ENCODE measurements at regions not wholly inside any gene's neighbourhood (a gene's known extent, or its start where the extent isn't known, plus 50 kb on each side); places are given as distances from the start of the nearest gene placed in this dataset.

DNA sequence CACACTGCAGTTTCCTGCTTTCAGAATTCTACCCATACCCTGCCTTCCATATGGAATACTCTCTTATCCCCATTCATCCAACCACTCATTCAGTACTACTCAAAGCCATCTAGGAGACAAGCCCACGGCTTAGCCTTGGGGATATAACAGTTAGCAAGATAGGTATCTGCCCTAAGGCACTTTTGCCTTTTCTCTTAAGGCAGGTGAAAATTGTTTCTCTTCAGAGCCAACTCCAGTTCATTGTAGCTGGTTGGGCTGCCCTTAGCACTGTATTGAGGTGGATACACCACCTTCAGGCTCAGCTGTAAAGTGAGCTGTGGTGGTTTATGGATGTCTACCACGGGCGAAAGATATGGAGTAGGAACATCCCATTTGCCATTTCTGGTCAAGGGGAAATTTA lies 729.7 kb upstream of the TBX3 start:
- no peak for DNase-seq (ENCODE audit: low read depth in 2 of 2)
- Histone ChIP-seq H3K9me3 (ENCODE audit: control insufficient read depth, insufficient read depth, low read depth, low read length) (no peaks in the 10 kb centered on the region), H3K4me1 (ENCODE audit: control insufficient read depth, extremely low read depth, insufficient read depth, low read length) (no peaks in the 10 kb centered on the region), H3K79me2 (ENCODE audit: control insufficient read depth, insufficient read depth, low read length) (no peaks in the 10 kb centered on the region), H3K9ac (ENCODE audit: insufficient read depth, low read length) (no peak overlapping the region), H2AFZ (ENCODE audit: low read length) (no peak overlapping the region), H3K36me3 (ENCODE audit: control insufficient read depth, insufficient read depth, low read length) (no peaks in the 10 kb centered on the region), H3K4me2 (ENCODE audit: extremely low read depth, insufficient read depth, low read length) (no peak overlapping the region), H4K20me1 (ENCODE audit: control insufficient read depth, extremely low read depth, insufficient read depth, low read length) (no peaks in the 10 kb centered on the region), H3K27ac (ENCODE audit: insufficient read depth, low read length) (no peak overlapping the region), H3K27me3 (ENCODE audit: control insufficient read depth, insufficient read depth, low read length) (no peaks in the 10 kb centered on the region), H3K4me3 (replicated peaks in 1 of 4; ENCODE audit: control extremely low read depth in 1 of 4, insufficient read depth in 1 of 4, low read depth in 3 of 4, low read length in 4 of 4) (no peak overlapping the region)
- TF ChIP-seq, protein P1, sequence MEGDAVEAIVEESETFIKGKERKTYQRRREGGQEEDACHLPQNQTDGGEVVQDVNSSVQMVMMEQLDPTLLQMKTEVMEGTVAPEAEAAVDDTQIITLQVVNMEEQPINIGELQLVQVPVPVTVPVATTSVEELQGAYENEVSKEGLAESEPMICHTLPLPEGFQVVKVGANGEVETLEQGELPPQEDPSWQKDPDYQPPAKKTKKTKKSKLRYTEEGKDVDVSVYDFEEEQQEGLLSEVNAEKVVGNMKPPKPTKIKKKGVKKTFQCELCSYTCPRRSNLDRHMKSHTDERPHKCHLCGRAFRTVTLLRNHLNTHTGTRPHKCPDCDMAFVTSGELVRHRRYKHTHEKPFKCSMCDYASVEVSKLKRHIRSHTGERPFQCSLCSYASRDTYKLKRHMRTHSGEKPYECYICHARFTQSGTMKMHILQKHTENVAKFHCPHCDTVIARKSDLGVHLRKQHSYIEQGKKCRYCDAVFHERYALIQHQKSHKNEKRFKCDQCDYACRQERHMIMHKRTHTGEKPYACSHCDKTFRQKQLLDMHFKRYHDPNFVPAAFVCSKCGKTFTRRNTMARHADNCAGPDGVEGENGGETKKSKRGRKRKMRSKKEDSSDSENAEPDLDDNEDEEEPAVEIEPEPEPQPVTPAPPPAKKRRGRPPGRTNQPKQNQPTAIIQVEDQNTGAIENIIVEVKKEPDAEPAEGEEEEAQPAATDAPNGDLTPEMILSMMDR (conservative IDR thresholded peaks at IDR 0.05 in 1 of 2, IDR thresholded peaks at IDR 0.05 in 1 of 2; ENCODE audit: low read depth in 1 of 2, low read length in 2 of 2), result no peak
- TF ChIP-seq EZH2 (IDR thresholded peaks at IDR 0.05; ENCODE audit: low read length, missing control alignments), result no peak

DNA sequence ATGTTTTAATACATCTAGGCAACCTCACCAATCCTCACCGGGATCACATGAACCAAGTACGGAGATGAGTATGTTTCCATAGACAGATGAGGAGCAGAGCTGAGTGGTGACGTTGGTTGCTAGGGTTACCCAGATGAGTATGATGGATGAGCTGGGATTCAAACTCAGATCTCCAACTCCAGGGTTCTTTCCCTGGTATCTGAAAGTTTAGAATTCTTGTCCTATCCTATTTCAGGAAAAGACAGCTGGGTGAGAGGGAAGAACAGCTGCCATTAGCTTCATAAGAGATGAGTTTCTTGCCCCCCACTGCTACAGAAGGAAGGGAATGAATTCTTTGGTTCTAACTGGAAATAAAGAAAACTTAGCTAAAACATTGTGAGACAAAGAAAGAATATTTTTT lies 728.9 kb upstream of the TBX3 start:
- H3K79me2 ChIP-seq (ENCODE audit: control insufficient read depth, insufficient read depth, low read length), result no peaks in the 10 kb centered on the region
- H3K4me2 ChIP-seq (ENCODE audit: extremely low read depth, insufficient read depth, low read length), result no peak overlapping the region
- no peaks in the 10 kb centered on the region for H3K4me1 ChIP-seq (ENCODE audit: control insufficient read depth, extremely low read depth, insufficient read depth, low read length)
- no peak overlapping the region for H3K4me3 ChIP-seq (replicated peaks in 1 of 4; ENCODE audit: control extremely low read depth in 1 of 4, insufficient read depth in 1 of 4, low read depth in 3 of 4, low read length in 4 of 4)
- no peaks in the 10 kb centered on the region for H3K36me3 ChIP-seq (ENCODE audit: control insufficient read depth, insufficient read depth, low read length)
- H3K9me3 ChIP-seq (ENCODE audit: control insufficient read depth, insufficient read depth, low read depth, low read length), result no peaks in the 10 kb centered on the region
- no peak overlapping the region for H3K27ac ChIP-seq (ENCODE audit: insufficient read depth, low read length)
- H3K9ac ChIP-seq (ENCODE audit: insufficient read depth, low read length), result no peak overlapping the region
- TF ChIP-seq EZH2 (IDR thresholded peaks at IDR 0.05; ENCODE audit: low read length, missing control alignments), result no peak
- TF ChIP-seq, protein P1 (conservative IDR thresholded peaks at IDR 0.05 in 1 of 2, IDR thresholded peaks at IDR 0.05 in 1 of 2; ENCODE audit: low read depth in 1 of 2, low read length in 2 of 2), result no peak
- no peak overlapping the region for H2AFZ ChIP-seq (ENCODE audit: low read length)
- no peaks in the 10 kb centered on the region for H3K27me3 ChIP-seq (ENCODE audit: control insufficient read depth, insufficient read depth, low read length)
- DNase-seq (ENCODE audit: low read depth in 2 of 2), result no peak
- H4K20me1 ChIP-seq (ENCODE audit: control insufficient read depth, extremely low read depth, insufficient read depth, low read length), result no peaks in the 10 kb centered on the region

DNA sequence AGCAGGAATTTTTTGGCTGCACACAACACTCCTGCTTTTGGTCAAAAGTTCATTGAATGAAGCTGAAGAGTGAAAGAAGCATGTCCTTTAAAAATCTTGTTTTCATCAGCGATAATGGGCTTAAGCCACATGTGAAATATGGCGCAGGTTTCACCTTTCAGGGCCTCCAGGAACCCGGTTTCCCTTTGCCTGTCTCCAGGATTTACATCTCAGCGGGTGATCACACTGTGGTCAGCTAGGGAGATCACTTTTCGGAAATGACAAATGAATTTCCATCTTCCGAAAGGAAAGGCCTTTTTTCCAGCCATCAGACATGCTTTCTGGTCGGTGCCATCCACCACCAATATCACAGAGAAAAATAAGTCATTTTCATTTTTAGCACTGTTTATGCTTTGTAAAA lies 727.1 kb upstream of the TBX3 start:
- no peak overlapping the region for H3K27ac ChIP-seq (ENCODE audit: insufficient read depth, low read length)
- H3K4me1 ChIP-seq (ENCODE audit: control insufficient read depth, extremely low read depth, insufficient read depth, low read length), result no peaks in the 10 kb centered on the region
- no peaks in the 10 kb centered on the region for H3K27me3 ChIP-seq (ENCODE audit: control insufficient read depth, insufficient read depth, low read length)
- no peak for TF ChIP-seq EZH2 (IDR thresholded peaks at IDR 0.05; ENCODE audit: low read length, missing control alignments)
- TF ChIP-seq, protein P1 (conservative IDR thresholded peaks at IDR 0.05 in 1 of 2, IDR thresholded peaks at IDR 0.05 in 1 of 2; ENCODE audit: low read depth in 1 of 2, low read length in 2 of 2), result no peak
- DNase-seq (ENCODE audit: low read depth in 2 of 2), result no peak
- H3K4me2 ChIP-seq (ENCODE audit: extremely low read depth, insufficient read depth, low read length), result no peak overlapping the region
- no peaks in the 10 kb centered on the region for H3K79me2 ChIP-seq (ENCODE audit: control insufficient read depth, insufficient read depth, low read length)
- no peaks in the 10 kb centered on the region for H4K20me1 ChIP-seq (ENCODE audit: control insufficient read depth, extremely low read depth, insufficient read depth, low read length)
- no peak overlapping the region for H3K4me3 ChIP-seq (replicated peaks in 1 of 4; ENCODE audit: control extremely low read depth in 1 of 4, insufficient read depth in 1 of 4, low read depth in 3 of 4, low read length in 4 of 4)
- no peak overlapping the region for H3K9ac ChIP-seq (ENCODE audit: insufficient read depth, low read length)
- no peaks in the 10 kb centered on the region for H3K9me3 ChIP-seq (ENCODE audit: control insufficient read depth, insufficient read depth, low read depth, low read length)
- H2AFZ ChIP-seq (ENCODE audit: low read length), result no peak overlapping the region
- H3K36me3 ChIP-seq (ENCODE audit: control insufficient read depth, insufficient read depth, low read length), result no peaks in the 10 kb centered on the region

Data from fibroblast of lung (primary cell).